ENCODE measurements at regions not wholly inside any gene's neighbourhood (a gene's known extent, or its start where the extent isn't known, plus 50 kb on each side); places are given as distances from the start of the nearest gene placed in this dataset.

- DNase-seq: no peak
These were observed 283.9 kb downstream of the UQCRFS1 start for GRCh38 chr19:28929006-28929405.

GRCh38 chr19:28927456-28927855 is 285.5 kb downstream of the UQCRFS1 start:
- no peak for DNase-seq

GRCh38 chr19:28920269-28921066 is 292.5 kb downstream of the UQCRFS1 start:
- no peak for DNase-seq

- DNase-seq: no peak
These were observed 295.3 kb downstream of the UQCRFS1 start for GRCh38 chr19:28917621-28918020.

- DNase-seq: no peak
These were observed 297.1 kb downstream of the UQCRFS1 start for GRCh38 chr19:28915737-28916460.

- DNase-seq: no peak
These were observed 297.7 kb downstream of the UQCRFS1 start for GRCh38 chr19:28915202-28915601.

- no peak for DNase-seq
These were observed 298.8 kb downstream of the UQCRFS1 start for GRCh38 chr19:28914173-28914572.

GRCh38 chr19:28913626-28914025 is 299.3 kb downstream of the UQCRFS1 start:
- no peak for DNase-seq

GRCh38 chr19:28908941-28909340 is 304.0 kb downstream of the UQCRFS1 start:
- no peak for DNase-seq

- no peak for DNase-seq
These were observed 305.4 kb downstream of the UQCRFS1 start for GRCh38 chr19:28907534-28907933.

- no peak for DNase-seq
These were observed 307.0 kb downstream of the UQCRFS1 start for GRCh38 chr19:28905996-28906395.

- no peak for DNase-seq
These were observed 313.2 kb downstream of the UQCRFS1 start for GRCh38 chr19:28899703-28900102.

- DNase-seq: no peak
These were observed 314.7 kb downstream of the UQCRFS1 start for GRCh38 chr19:28898249-28898648.

GRCh38 chr19:28889941-28890670 is 322.8 kb downstream of the UQCRFS1 start:
- no peak for DNase-seq

- no peak for DNase-seq
These were observed 324.9 kb downstream of the UQCRFS1 start for GRCh38 chr19:28887920-28888618.

GRCh38 chr19:28886708-28887107 is 326.2 kb downstream of the UQCRFS1 start:
- DNase-seq: no peak

- no peak for DNase-seq
These were observed 327.0 kb downstream of the UQCRFS1 start for GRCh38 chr19:28885965-28886364.

- no peak for DNase-seq
These were observed 328.0 kb downstream of the UQCRFS1 start for GRCh38 chr19:28884786-28885476.

GRCh38 chr19:28883241-28883693 is 329.7 kb downstream of the UQCRFS1 start:
- no peak for DNase-seq

GRCh38 chr19:28882818-28883217 is 330.1 kb downstream of the UQCRFS1 start:
- DNase-seq: no peak

- DNase-seq: no peak
These were observed 331.3 kb downstream of the UQCRFS1 start for GRCh38 chr19:28881616-28882015.

GRCh38 chr19:28880735-28881401 is 332.1 kb downstream of the UQCRFS1 start:
- DNase-seq: no peak
